B cell (primary cell): ENCODE measurements at regions not wholly inside any gene's neighbourhood (a gene's known extent, or its start where the extent isn't known, plus 50 kb on each side); places are given as distances from the start of the nearest gene placed in this dataset.
"Not testable (repeated sequence)": the region's sequence is repeated elsewhere in the genome, so short reads cannot be mapped to it uniquely, and the experiment has no call there.

Experiments used
- ATAC-seq: fragments of 200-7000 bp; cut with Tn5 transposase; one replicate; pipeline ENCODE4 v1.10.0; 2021; ENCODE audit warnings: low read depth, mild to moderate bottlenecking, moderate number of reproducible peaks, moderate library complexity
- CTCF ChIA-PET: fragments of 350-600 bp; sonication (Branson Sonifier 250); formaldehyde crosslinking; loops from one replicate; lab custom pipeline; 2021; ENCODE audit warnings: antibody characterized with exemption, inconsistent platforms; lab: Charles Lee
- POLR2A ChIA-PET: fragments of 350-600 bp; sonication (Branson Sonifier 250); formaldehyde crosslinking; loops from one replicate; lab custom pipeline; 2021; ENCODE audit warnings: antibody characterized with exemption; lab: Charles Lee
- DNase-seq: peaks from one replicate; pipeline ENCODE4 v3.0.0; 2013
- H2AFZ ChIP-seq: 2 replicates; pipeline ENCODE4 v1.6.1; 2012; ENCODE audit warnings: mild to moderate bottlenecking, low read depth, low read length; ENCODE audit not compliant: insufficient read depth, poor library complexity, severe bottlenecking
- H3K27ac ChIP-seq, 2 donors: 1 replicate in 1 of 2; 2 replicates in 1 of 2; pipeline ENCODE4 v1.5.1; 2012 to 2013; ENCODE audit warnings: low read length in 2 of 2, mild to moderate bottlenecking in 2 of 2, moderate library complexity in 1 of 2
- H3K27me3 ChIP-seq, 4 experiments: fragments of 200-600 bp in 1 of 4; sonication (generic) in 1 of 4; replicated peaks in 1 of 4; 1 replicate in 2 of 4; 2 replicates in 2 of 4; pipeline versions ENCODE4 v1.6.1 to v1.7.0; 2013 to 2016; ENCODE audit warnings: low read length in 3 of 4, mild to moderate bottlenecking in 2 of 4, mixed read lengths in 1 of 4, moderate library complexity in 1 of 4; ENCODE audit not compliant: insufficient read depth in 4 of 4, control insufficient read depth in 3 of 4; ENCODE audit errors: control extremely low read depth in 1 of 4
- H3K36me3 ChIP-seq, 2 experiments: replicated peaks in 1 of 2; 1 replicate in 1 of 2; 2 replicates in 1 of 2; pipeline versions ENCODE4 v1.6.1 to v1.7.1; 2013; ENCODE audit warnings: low read length in 1 of 2; ENCODE audit not compliant: insufficient read depth in 2 of 2, control insufficient read depth in 1 of 2; ENCODE audit errors: control extremely low read depth in 1 of 2, extremely low read depth in 1 of 2
- H3K4me1 ChIP-seq, 2 donors: fragments of 200-600 bp in 1 of 2; sonication (generic) in 1 of 2; 1 replicate in 1 of 2; 2 replicates in 1 of 2; pipeline versions ENCODE4 v1.5.1 to v1.6.1; 2013 to 2017; ENCODE audit warnings: low read length in 2 of 2; ENCODE audit not compliant: control insufficient read depth in 2 of 2, insufficient read depth in 2 of 2
- H3K4me2 ChIP-seq: replicated peaks from 2 replicates; pipeline ENCODE3; 2012; ENCODE audit warnings: mild to moderate bottlenecking, low read depth, low read length; ENCODE audit not compliant: poor library complexity, severe bottlenecking
- H3K4me3 ChIP-seq, 5 experiments: fragments of 200-600 bp in 1 of 5; sonication (generic) in 1 of 5; 1 replicate in 3 of 5; 2 replicates in 2 of 5; pipeline versions ENCODE4 v1.5.1 to v1.7.0; 2011 to 2016; ENCODE audit warnings: low read length in 4 of 5, mild to moderate bottlenecking in 4 of 5, low read depth in 2 of 5, control low read depth in 1 of 5, moderate library complexity in 1 of 5; ENCODE audit not compliant: insufficient read depth in 1 of 5; ENCODE audit errors: control extremely low read depth in 1 of 5, extremely low read depth in 1 of 5
- H3K79me2 ChIP-seq: fragments of 200-600 bp; sonication (generic); one replicate; pipeline ENCODE4 v1.6.0; 2016; ENCODE audit warnings: low read length; ENCODE audit not compliant: control insufficient read depth, insufficient read depth
- H3K9ac ChIP-seq: fragments of 200-600 bp; sonication (generic); 2 replicates; pipeline ENCODE4 v1.6.1; 2017; ENCODE audit warnings: mild to moderate bottlenecking, low read length, moderate library complexity
- H3K9me3 ChIP-seq, 3 donors: one replicate each; pipeline versions ENCODE4 v1.6.1 to v1.7.1; 2013; ENCODE audit warnings: low read length in 2 of 3; ENCODE audit not compliant: control insufficient read depth in 2 of 3, insufficient read depth in 1 of 3; ENCODE audit errors: control extremely low read depth in 1 of 3
- H4K20me1 ChIP-seq: 2 replicates; pipeline ENCODE4 v1.6.0; 2012; ENCODE audit warnings: mild to moderate bottlenecking, low read length; ENCODE audit not compliant: insufficient read depth, control insufficient read depth, poor library complexity, severe bottlenecking
- H3K27ac Mint-ChIP-seq: one replicate; pipeline ENCODE4 v1.8.0; 2021; ENCODE audit warnings: mixed read lengths
- H3K27me3 Mint-ChIP-seq: one replicate; pipeline ENCODE4 v1.8.0; 2021; ENCODE audit warnings: mixed read lengths
- H3K4me1 Mint-ChIP-seq: one replicate; pipeline ENCODE4 v1.8.0; 2021; ENCODE audit warnings: mixed read lengths
- H3K4me3 Mint-ChIP-seq: one replicate; pipeline ENCODE4 v1.8.0; 2021; ENCODE audit warnings: mixed read lengths
- H3K9me3 Mint-ChIP-seq: one replicate; pipeline ENCODE4 v1.8.0; 2022; ENCODE audit warnings: mixed read lengths; ENCODE audit not compliant: insufficient read depth
- CTCF ChIP-seq: fragments of 200-600 bp; IDR thresholded peaks from one replicate; pipeline ENCODE4 v1.8.0; 2022; ENCODE audit warnings: antibody characterized with exemption, mild to moderate bottlenecking
- EZH2 ChIP-seq: IDR thresholded peaks from 2 replicates; pipeline ENCODE4 v1.6.1; 2012; ENCODE audit warnings: borderline replicate concordance, low read depth, mild to moderate bottlenecking, moderate library complexity, low read length; ENCODE audit not compliant: insufficient read depth, poor library complexity, severe bottlenecking
- whole genome bisulfite sequencing: methylation state at CpG from one replicate; pipeline ENCODE4 v1.1.5; 2013; ENCODE audit warnings: missing lambda C conversion rate; ENCODE audit not compliant: insufficient coverage; 5-methylcytosine and 5-hydroxymethylcytosine counted together
- intact Hi-C: fragments of 100-400 bp; cut with micrococcal nuclease; formaldehyde crosslinking; loops from one replicate; pipeline ENCODE4 v1.10.0; 2022

GRCh38 chrX:45455732-45456131, 255.1 kb upstream of the DIPK2B start:
- H3K4me3 Mint-ChIP-seq, POLR2A ChIA-PET, H3K27ac Mint-ChIP-seq, H3K9me3 ChIP-seq, H3K27me3 ChIP-seq, H3K27me3 Mint-ChIP-seq, H3K4me2 ChIP-seq, H3K4me1 Mint-ChIP-seq, H3K4me1 ChIP-seq, CTCF ChIA-PET, H3K9me3 Mint-ChIP-seq, ATAC-seq, intact Hi-C loops, H3K79me2 ChIP-seq, H3K27ac ChIP-seq, H3K9ac ChIP-seq, H2AFZ ChIP-seq, DNase-seq, H4K20me1 ChIP-seq, H3K36me3 ChIP-seq, H3K4me3 ChIP-seq: not testable (repeated sequence)
- WGBS = 100% methylated on average over 2 of the region's 5 CpGs

GRCh38 chrX:45454290-45454689, 253.6 kb upstream of the DIPK2B start:
- H3K4me3 ChIP-seq = no peak overlapping the region
- intact Hi-C loops = no loop called here
- H3K4me1 ChIP-seq = no peaks in the 10 kb centered on the region
- ATAC-seq (no peak), DNase-seq (no peak)
- no peak overlapping the region for H3K9ac ChIP-seq
- no peaks in the 10 kb centered on the region for H3K36me3 ChIP-seq
- no peaks in the 10 kb centered on the region for H3K9me3 ChIP-seq
- H3K4me2 ChIP-seq = no peak overlapping the region
- no CpG with 5 or more reads among the region's 2 CpGs for WGBS
- no peaks in the 10 kb centered on the region for H3K27me3 ChIP-seq
- no peak overlapping the region for H3K27ac ChIP-seq
- no peak overlapping the region for H2AFZ ChIP-seq
- no peak for TF ChIP-seq CTCF
- TF ChIP-seq EZH2 = no peak
- H3K79me2 ChIP-seq = no peaks in the 10 kb centered on the region
- peaks cover 10% of the 10 kb centered on the region for H3K27me3 Mint-ChIP-seq
- no peak overlapping the region for H3K27ac Mint-ChIP-seq
- no peaks in the 10 kb centered on the region for H3K4me1 Mint-ChIP-seq
- ChIA-PET POLR2A (no interaction called here), CTCF (no interaction called here)
- no peak overlapping the region for H3K4me3 Mint-ChIP-seq
- no peaks in the 10 kb centered on the region for H4K20me1 ChIP-seq
- H3K9me3 Mint-ChIP-seq = no peaks in the 10 kb centered on the region
